ENCODE measurements at regions not wholly inside any gene's neighbourhood (a gene's known extent, or its start where the extent isn't known, plus 50 kb on each side); places are given as distances from the start of the nearest gene placed in this dataset.
A peak's percentile ranks its signal among the peaks of the same experiment; 100 is the strongest.
"Not testable (repeated sequence)": the region's sequence is repeated elsewhere in the genome, so short reads cannot be mapped to it uniquely, and the experiment has no call there.

- H2AFZ ChIP-seq (ENCODE audit: low read depth, low read length): peak overlapping the region; percentile 69
- H4K20me1 ChIP-seq (replicated peaks; ENCODE audit: control insufficient read depth, insufficient read depth, low read length); H3K36me3 ChIP-seq (ENCODE audit: control insufficient read depth, insufficient read depth, low read length); intact Hi-C loops (cut with micrococcal nuclease); BruUV-seq (replicated peaks); H3K9me3 ChIP-seq (replicated peaks; ENCODE audit: control insufficient read depth, insufficient read depth, low read depth, low read length); H3K27me3 ChIP-seq (ENCODE audit: control insufficient read depth in 2 of 2, insufficient read depth in 2 of 2, low read length in 2 of 2); H3K4me1 ChIP-seq (replicated peaks in 1 of 2; ENCODE audit: control insufficient read depth in 2 of 2, insufficient read depth in 2 of 2, low read length in 2 of 2); CTCF ChIA-PET (ENCODE audit: low intra/inter-chr PET ratio); in situ Hi-C loops (cut with MboI); H3K9me1 ChIP-seq (ENCODE audit: control insufficient read depth, insufficient read depth, low read length): not testable (repeated sequence)
- H3K9ac ChIP-seq (ENCODE audit: insufficient read depth in 1 of 2, low read depth in 2 of 2, low read length in 2 of 2): peak overlapping the region; percentile 65 to 79; a peak in 2 of 4 replicates
- DNase-seq (ENCODE audit: extremely low read depth in 1 of 4, low spot score in 3 of 4): peak in 1 of 4 experiments; percentile 82
- WGBS (ENCODE audit: insufficient coverage, low coverage, missing lambda C conversion rate): 15% methylated on average over 28 of the region's 33 CpGs
- POLR2A ChIA-PET: interaction anchor here (0.7 to 3.4 kb wide), 4 partner anchors 14 to 293 kb away, joined by 3 to 10 read pairs (median 4); no protein-coding TSS in a partner anchor
- H3K27ac ChIP-seq (ENCODE audit: extremely low read depth, low read depth, low read length): peak overlapping the region; percentile 59; the same call in 2 of the 3 replicates
- H3K4me2 ChIP-seq (ENCODE audit: insufficient read depth, low read length): peak overlapping the region; percentile 79
- peak; percentile 77 for ATAC-seq
- peaks cover 42% of the 10 kb centered on the region for H3K79me2 ChIP-seq (ENCODE audit: control insufficient read depth, insufficient read depth, low read length)
- peak; percentile 46 for FAIRE-seq
- peak overlapping the region; percentile 50 for H3K4me3 ChIP-seq
- 0 out of 2 replicates have a peak, but pooled peaks have one; percentile 55 for TF ChIP-seq THAP12 (CRISPR knock-in tag; IDR thresholded peaks at IDR 0.05)
- TF ChIP-seq CHAMP1 (IDR thresholded peaks at IDR 0.05): peak; percentile 59; the same call in 1 of the 2 replicates
- TF ChIP-seq PHF8 (IDR thresholded peaks at IDR 0.05; ENCODE audit: borderline replicate concordance, low read length): peak; percentile 24; the same call in 1 of the 2 replicates
- TF ChIP-seq, protein P1, sequence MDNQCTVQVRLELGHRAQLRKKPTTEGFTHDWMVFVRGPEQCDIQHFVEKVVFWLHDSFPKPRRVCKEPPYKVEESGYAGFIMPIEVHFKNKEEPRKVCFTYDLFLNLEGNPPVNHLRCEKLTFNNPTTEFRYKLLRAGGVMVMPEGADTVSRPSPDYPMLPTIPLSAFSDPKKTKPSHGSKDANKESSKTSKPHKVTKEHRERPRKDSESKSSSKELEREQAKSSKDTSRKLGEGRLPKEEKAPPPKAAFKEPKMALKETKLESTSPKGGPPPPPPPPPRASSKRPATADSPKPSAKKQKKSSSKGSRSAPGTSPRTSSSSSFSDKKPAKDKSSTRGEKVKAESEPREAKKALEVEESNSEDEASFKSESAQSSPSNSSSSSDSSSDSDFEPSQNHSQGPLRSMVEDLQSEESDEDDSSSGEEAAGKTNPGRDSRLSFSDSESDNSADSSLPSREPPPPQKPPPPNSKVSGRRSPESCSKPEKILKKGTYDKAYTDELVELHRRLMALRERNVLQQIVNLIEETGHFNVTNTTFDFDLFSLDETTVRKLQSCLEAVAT (IDR thresholded peaks at IDR 0.05): peak; percentile 93 to 96
- TF ChIP-seq RNF2 (IDR thresholded peaks at IDR 0.05): peak; percentile 56; the same call in 1 of the 2 replicates
- TF ChIP-seq EP400 (IDR thresholded peaks at IDR 0.05): peak; percentile 59; the same call in 1 of the 2 replicates
- TF ChIP-seq POLR2B (IDR thresholded peaks at IDR 0.05; ENCODE audit: low read depth, partially characterized antibody): peak; percentile 95
- peak; percentile 77 for TF ChIP-seq SMAD1 (IDR thresholded peaks at IDR 0.05; ENCODE audit: low read depth, low read length, partially characterized antibody)
- TF ChIP-seq TAF9B (IDR thresholded peaks at IDR 0.05; ENCODE audit: partially characterized antibody): peak; percentile 42
- peak; percentile 81 for TF ChIP-seq RBFOX2 (IDR thresholded peaks at IDR 0.05; ENCODE audit: low read depth, low read length)
- peak; percentile 82 for TF ChIP-seq CC2D1A (IDR thresholded peaks at IDR 0.05)
Observed at GRCh38 chr4:141332359-141333181, 111.9 kb downstream of the ZNF330 start.
